GM12891 (cell line): ENCODE measurements at regions not wholly inside any gene's neighbourhood (a gene's known extent, or its start where the extent isn't known, plus 50 kb on each side); places are given as distances from the start of the nearest gene placed in this dataset.

Experiments
- DNase-seq: peaks from one replicate; pipeline ENCODE4 v3.0.0; 2011; ENCODE audit warnings: low spot score; ENCODE audit not compliant: insufficient read length
- FAIRE-seq: peaks from 2 replicates; lab custom pipeline; 2011; peaks lifted over from hg19 to GRCh38; lab: Jason Lieb, UNC
- PAX5 ChIP-seq: IDR thresholded peaks from 2 replicates; pipeline ENCODE4 v1.6.1; 2011; ENCODE audit warnings: low read length, moderate library complexity, mild to moderate bottlenecking; ENCODE audit not compliant: insufficient read depth, severe bottlenecking
- POLR2A ChIP-seq: IDR thresholded peaks from 2 replicates; pipeline ENCODE4 v1.6.1; 2011; ENCODE audit warnings: low read depth, low read length, control low read depth
- POLR2AphosphoS5 ChIP-seq: IDR thresholded peaks from 2 replicates; pipeline ENCODE4 v1.6.1; 2011; ENCODE audit warnings: low read depth, low read length, control low read depth
- POU2F2 ChIP-seq: IDR thresholded peaks from 2 replicates; pipeline ENCODE4 v1.6.1; 2011; ENCODE audit warnings: low read depth, mild to moderate bottlenecking, control low read depth, low read length, moderate library complexity
- SPI1 ChIP-seq: IDR thresholded peaks from 2 replicates; pipeline ENCODE4 v1.6.1; 2011; ENCODE audit warnings: low read depth, low read length, control low read depth
- TAF1 ChIP-seq: IDR thresholded peaks from 2 replicates; pipeline ENCODE4 v1.6.1; 2011; ENCODE audit warnings: low read depth, low read length, control low read depth

- FAIRE-seq (no peak), DNase-seq (no peak)
- no peak for TF ChIP-seq SPI1
- TF ChIP-seq POU2F2 = no peak
- no peak for TF ChIP-seq PAX5
- no peak for TF ChIP-seq POLR2AphosphoS5
- TF ChIP-seq POLR2A = no peak
- no peak for TF ChIP-seq TAF1
Observed at GRCh38 chr7:68748934-68749900, 849.1 kb upstream of the AUTS2 start.

DNA sequence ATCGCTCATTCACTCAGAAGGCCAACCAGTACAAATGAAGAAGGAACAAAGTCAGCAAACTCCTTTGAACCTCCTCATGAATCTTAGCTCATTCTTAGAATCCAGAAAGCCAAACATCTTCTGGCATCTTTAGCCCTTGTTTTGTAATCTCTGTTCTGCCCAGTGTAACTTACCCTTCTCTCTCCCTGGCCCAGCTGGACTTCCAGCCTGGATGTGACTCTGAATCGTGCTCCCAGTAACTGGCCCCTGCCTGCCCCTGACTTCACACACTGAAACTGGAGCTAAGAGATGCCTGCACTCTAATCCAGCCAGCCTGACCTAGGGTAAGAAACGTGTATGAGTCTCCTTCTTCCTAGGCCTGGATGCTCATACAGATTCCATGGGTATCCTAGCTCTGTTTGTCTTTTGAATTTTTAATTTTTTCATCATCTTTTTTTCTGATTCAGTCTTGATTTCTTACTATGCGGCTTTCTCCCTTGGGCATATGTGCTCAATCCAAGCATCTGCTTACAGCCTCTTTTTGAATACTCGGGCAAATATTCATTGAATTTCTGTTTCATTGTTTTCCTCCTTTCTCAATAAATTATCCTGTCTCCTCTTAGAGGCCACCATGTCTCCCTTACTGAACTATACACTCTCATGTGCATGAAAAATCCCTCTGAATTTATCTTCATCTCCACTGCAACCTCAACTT, 845.6 kb upstream of the AUTS2 start:
- FAIRE-seq (no peak), DNase-seq (no peak)
- no peak for TF ChIP-seq POU2F2
- no peak for TF ChIP-seq TAF1
- no peak for TF ChIP-seq SPI1
- TF ChIP-seq POLR2A = no peak
- TF ChIP-seq PAX5 = no peak
- TF ChIP-seq POLR2AphosphoS5 = no peak

- no peak for FAIRE-seq
Observed at GRCh38 chr7:68754414-68754813, 843.9 kb upstream of the AUTS2 start.

GRCh38 chr7:68756986-68757495, 841.2 kb upstream of the AUTS2 start:
- TF ChIP-seq TAF1 = no peak
- no peak for TF ChIP-seq PAX5
- no peak for TF ChIP-seq SPI1
- no peak for TF ChIP-seq POU2F2
- TF ChIP-seq POLR2AphosphoS5 = no peak
- no peak for TF ChIP-seq POLR2A

More at GRCh38 chr7:68754414-68754813, 843.9 kb upstream of the AUTS2 start:
- TF ChIP-seq TAF1 = no peak
- no peak for DNase-seq

GRCh38 chr7:68760556-68760955, 837.7 kb upstream of the AUTS2 start:
- FAIRE-seq = no peak
- TF ChIP-seq POLR2AphosphoS5 = no peak
- TF ChIP-seq POLR2A = no peak
- TF ChIP-seq POU2F2 = no peak
- TF ChIP-seq SPI1 = no peak
- TF ChIP-seq PAX5 = no peak
- DNase-seq = no peak

More at GRCh38 chr7:68756986-68757495, 841.2 kb upstream of the AUTS2 start:
- no peak for FAIRE-seq
- DNase-seq = no peak

GRCh38 chr7:68767462-68767861, 830.8 kb upstream of the AUTS2 start:
- FAIRE-seq (no peak), DNase-seq (no peak)
- no peak for TF ChIP-seq PAX5

DNA sequence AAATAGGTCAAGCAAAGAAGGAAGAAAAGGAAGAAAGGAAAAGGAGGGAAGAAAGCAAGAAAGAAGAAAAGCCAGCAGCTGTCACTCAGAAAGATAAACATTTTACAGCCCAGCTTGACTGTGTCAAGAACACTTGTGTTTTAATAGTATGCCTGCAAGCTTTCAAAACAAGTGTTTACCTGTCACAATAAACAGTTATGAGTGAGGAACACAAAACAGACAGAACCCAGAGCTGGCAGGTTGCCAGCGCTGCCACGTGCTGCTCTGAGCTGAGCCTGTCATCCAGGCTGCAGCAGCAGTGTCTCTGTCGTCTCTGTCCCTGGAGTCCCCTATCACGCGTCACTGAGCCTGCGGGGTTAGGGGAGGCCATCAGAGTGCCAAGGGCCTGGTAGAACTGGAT, 827.6 kb upstream of the AUTS2 start:
- no peak for FAIRE-seq
- TF ChIP-seq POLR2A (no peak), POLR2AphosphoS5 (no peak), POU2F2 (no peak)
- no peak for DNase-seq

- DNase-seq = no peak
- TF ChIP-seq POU2F2 (no peak), PAX5 (no peak), POLR2AphosphoS5 (no peak), SPI1 (no peak), TAF1 (no peak), POLR2A (no peak)
- FAIRE-seq = no peak
Observed at GRCh38 chr7:68776326-68776725, 821.9 kb upstream of the AUTS2 start.

DNA sequence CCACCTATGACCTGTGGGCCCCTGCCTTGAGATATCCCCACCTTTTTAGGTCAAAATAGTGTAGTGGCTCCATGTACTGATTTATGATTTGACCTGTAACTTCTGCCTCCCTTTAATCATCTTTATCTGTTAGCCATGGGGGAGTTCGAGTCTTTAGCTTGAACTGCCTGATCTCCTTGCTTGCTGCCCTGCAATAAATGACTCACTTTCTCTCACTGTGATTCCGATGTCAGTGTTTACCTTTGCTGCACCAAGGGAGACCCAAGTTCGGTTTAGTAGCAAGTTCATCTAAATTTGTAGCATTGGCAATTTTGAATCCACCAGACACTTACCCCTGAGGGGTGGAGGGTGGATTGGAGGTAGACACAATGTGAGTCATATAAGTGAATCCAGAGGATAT, 814.6 kb upstream of the AUTS2 start:
- FAIRE-seq = no peak
- no peak for DNase-seq
- no peak for TF ChIP-seq POLR2A
- no peak for TF ChIP-seq TAF1
- no peak for TF ChIP-seq POU2F2
- no peak for TF ChIP-seq PAX5
- TF ChIP-seq POLR2AphosphoS5 = no peak
- no peak for TF ChIP-seq SPI1

DNA sequence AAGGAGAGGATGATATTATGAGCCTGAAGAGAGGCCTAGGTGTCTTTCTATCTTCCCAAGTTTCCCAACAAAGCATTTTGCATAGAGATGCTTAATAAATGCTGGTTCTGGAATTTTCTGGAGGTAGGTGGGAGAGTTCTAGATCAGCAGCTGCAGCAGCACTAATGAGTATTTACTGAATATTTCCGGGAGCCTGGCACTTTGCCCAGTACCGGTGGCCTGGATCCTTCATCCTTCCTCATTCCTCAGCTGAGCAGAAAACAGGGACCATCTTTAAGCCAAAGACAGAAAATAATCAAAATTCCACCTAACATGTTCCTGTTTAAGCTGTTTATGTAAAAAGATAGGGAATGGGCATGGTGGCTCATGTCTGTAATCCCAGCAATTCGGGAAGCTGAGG, 813.2 kb upstream of the AUTS2 start:
- DNase-seq (no peak), FAIRE-seq (no peak)
- TF ChIP-seq TAF1 (no peak), POLR2A (no peak), POU2F2 (no peak), POLR2AphosphoS5 (no peak), PAX5 (no peak), SPI1 (no peak)
